ENCODE measurements at regions not wholly inside any gene's neighbourhood (a gene's known extent, or its start where the extent isn't known, plus 50 kb on each side); places are given as distances from the start of the nearest gene placed in this dataset.

GRCh38 chr9:96131825-96132224 is 170.2 kb downstream of the HSD17B3 start:
- POLR2A ChIA-PET (ENCODE audit: partially characterized antibody), result no interaction called here
- H3K27ac ChIP-seq (ENCODE audit: low read depth, low read length), result no peak overlapping the region
- H3K4me3 ChIP-seq (ENCODE audit: extremely low read depth in 1 of 4, insufficient read depth in 2 of 4, low read depth in 3 of 4, low read length in 4 of 4), result no peak overlapping the region
- H2AK5ac ChIP-seq (ENCODE audit: low read depth, low read length), result no peak overlapping the region
- H3K4me2 ChIP-seq (ENCODE audit: insufficient read depth in 1 of 2, low read depth in 2 of 2, low read length in 2 of 2), result no peak overlapping the region
- no peak for FAIRE-seq
- H2BK12ac ChIP-seq (ENCODE audit: low read depth, low read length), result no peak overlapping the region
- no peaks in the 10 kb centered on the region; a peak in 2 of 7 replicates for H3K27me3 ChIP-seq (replicated peaks in 1 of 4; ENCODE audit: control insufficient read depth in 3 of 4, extremely low read depth in 1 of 4, insufficient read depth in 3 of 4, low read length in 3 of 4)
- no peak overlapping the region for H3K56ac ChIP-seq (replicated peaks; ENCODE audit: insufficient read length, low read depth, low read length)
- CTCF ChIA-PET (ENCODE audit: partially characterized antibody), result interaction anchor here (0.6 to 1.1 kb wide), 5 partner anchors 61 to 873 kb away, joined by 3 to 4 read pairs (median 4); no protein-coding TSS in a partner anchor
- no peaks in the 10 kb centered on the region for H3K79me2 ChIP-seq (ENCODE audit: control insufficient read depth in 1 of 2, insufficient read depth in 2 of 2, low read length in 2 of 2)
- no peak overlapping the region for H2BK120ac ChIP-seq (replicated peaks; ENCODE audit: low read depth, low read length)
- H3K14ac ChIP-seq (ENCODE audit: insufficient read length), result no peak overlapping the region
- no peak for DNase-seq (ENCODE audit: low read depth in 1 of 2, low spot score in 2 of 2)
- TF ChIP-seq RAD21 (IDR thresholded peaks at IDR 0.05 in 1 of 2, conservative IDR thresholded peaks at IDR 0.05 in 1 of 2; ENCODE audit: low read depth in 2 of 2, low read length in 2 of 2) (no peak), MAFK (IDR thresholded peaks at IDR 0.05; ENCODE audit: low read depth, low read length) (no peak), HDAC6 (IDR thresholded peaks at IDR 0.05; ENCODE audit: low read depth, low read length) (no peak), JUND (IDR thresholded peaks at IDR 0.05; ENCODE audit: low read length) (no peak), TEAD4 (IDR thresholded peaks at IDR 0.05; ENCODE audit: low read depth, low read length) (no peak), KDM4A (IDR thresholded peaks at IDR 0.05; ENCODE audit: low read depth, low read length, severe bottlenecking) (no peak), POU5F1 (IDR thresholded peaks at IDR 0.05; ENCODE audit: low read depth, low read length) (no peak), GABPA (IDR thresholded peaks at IDR 0.05; ENCODE audit: borderline replicate concordance, insufficient read depth, low read length) (no peak), FOSL1 (IDR thresholded peaks at IDR 0.05; ENCODE audit: insufficient read depth, low read depth, low read length) (no peak), HDAC2 (IDR thresholded peaks at IDR 0.05; ENCODE audit: borderline replicate concordance in 1 of 2, low read depth in 2 of 2, low read length in 2 of 2) (no peak), CREB1 (IDR thresholded peaks at IDR 0.05) (no peak)
- H3K36me3 ChIP-seq (ENCODE audit: control insufficient read depth in 2 of 4, insufficient read depth in 4 of 4, low read length in 3 of 4), result no peaks in the 10 kb centered on the region
- no peak overlapping the region for H4K5ac ChIP-seq (ENCODE audit: insufficient read length, low read depth, low read length)
- no peaks in the 10 kb centered on the region for H3K79me1 ChIP-seq (ENCODE audit: low read depth, low read length)
- WGBS, 2 experiments (ENCODE audit: extremely low coverage in 1 of 2, insufficient coverage in 1 of 2, insufficient read length in 1 of 2, insufficient replicate concordance in 2 of 2, low coverage in 1 of 2, low lambda C conversion rate in 2 of 2, missing lambda C conversion rate in 1 of 2), result 88% methylated on average over 4 of the region's 4 CpGs; no CpG with 5 or more reads in 1 of the 2 experiments
- no peaks in the 10 kb centered on the region for H4K20me1 ChIP-seq (replicated peaks in 1 of 2; ENCODE audit: control insufficient read depth in 1 of 2, insufficient read depth in 2 of 2, low read length in 2 of 2)
- H2AFZ ChIP-seq (ENCODE audit: low read length), result no peak overlapping the region
- H2BK15ac ChIP-seq (ENCODE audit: low read length), result no peak overlapping the region
- no peak overlapping the region for H4K8ac ChIP-seq (ENCODE audit: extremely low read depth, insufficient read depth, low read length)
- H3K23ac ChIP-seq (ENCODE audit: insufficient read length), result no peak overlapping the region
- H3K4ac ChIP-seq (replicated peaks; ENCODE audit: insufficient read length, low read depth, low read length), result no peak overlapping the region
- no peaks in the 10 kb centered on the region; the same call in 1 of the 2 replicates for H3K23me2 ChIP-seq (ENCODE audit: low read depth, low read length)
- no peak overlapping the region for H3K9ac ChIP-seq (replicated peaks in 1 of 4; ENCODE audit: extremely low read depth in 1 of 4, low read depth in 3 of 4, low read length in 3 of 4)
- no peaks in the 10 kb centered on the region for H3K9me3 ChIP-seq (ENCODE audit: insufficient read depth in 2 of 2, low read depth in 1 of 2, low read length in 1 of 2)
- H2BK5ac ChIP-seq (ENCODE audit: low read depth, low read length), result no peak overlapping the region
- H3K18ac ChIP-seq (ENCODE audit: extremely low read depth, low read length), result no peak overlapping the region
- no peak overlapping the region for H4K91ac ChIP-seq (replicated peaks; ENCODE audit: insufficient read length, low read length)
- H2BK20ac ChIP-seq (ENCODE audit: low read length), result no peak overlapping the region
- peaks cover 3 to 11% (median 10%) of the 10 kb centered on the region in 4 experiments; a peak in 4 of 7 replicates for H3K4me1 ChIP-seq (replicated peaks in 1 of 4; ENCODE audit: control insufficient read depth in 3 of 4, insufficient read depth in 4 of 4, low read length in 3 of 4)
